HepG2 (cell line): ENCODE measurements at regions not wholly inside any gene's neighbourhood (a gene's known extent, or its start where the extent isn't known, plus 50 kb on each side); places are given as distances from the start of the nearest gene placed in this dataset.

Experiments
- ATAC-seq: fragments of 200-7000 bp; cut with Tn5 transposase; 3 replicates; pipeline ENCODE4 v1.9.1; 2020; ENCODE audit warnings: mild to moderate bottlenecking, moderate library complexity
- BruUV-seq: library from RNA; stranded (reverse); fragments of 400-500 nt; replicated peaks from 2 replicates; lab custom pipeline; 2021; lab: Mats Ljungman, UMichigan
- CTCF ChIA-PET: fragments of 300-600 bp; formaldehyde crosslinking; extraction: SDS; loops from one replicate; lab custom pipeline; 2021; ENCODE audit warnings: low total read pairs, inconsistent platforms, low intra/inter-chr PET ratio; lab: Yijun Ruan, JAX
- POLR2A ChIA-PET: fragments of 350-600 bp; sonication (Branson Sonifier 250); formaldehyde crosslinking; loops from one replicate; lab custom pipeline; 2020; ENCODE audit warnings: antibody characterized with exemption, inconsistent platforms; lab: Yijun Ruan, JAX
- DNase-seq: peaks from one replicate; pipeline ENCODE4 v3.0.0-alpha.2; 2015; ENCODE audit warnings: low spot score
- FAIRE-seq: peaks from 3 replicates; lab custom pipeline; 2011; peaks lifted over from hg19 to GRCh38; lab: Jason Lieb, UNC
- H2AFZ ChIP-seq: one replicate; pipeline ENCODE4 v1.6.1; 2011; ENCODE audit warnings: low read length, inconsistent platforms
- H3K27ac ChIP-seq: fragments of 300-600 bp; 3 replicates; pipeline ENCODE4 v1.8.0; 2011; ENCODE audit warnings: mixed run types, mild to moderate bottlenecking, mixed read lengths, low read length, inconsistent platforms; ENCODE audit not compliant: insufficient read depth; ENCODE audit errors: extremely low read length
- H3K27me3 ChIP-seq, 2 experiments: fragments of 200-600 bp in 1 of 2; 2 replicates in 1 of 2; 3 replicates in 1 of 2; pipeline versions ENCODE4 v1.6.0 to v1.8.0; 2011; ENCODE audit warnings: low read length in 2 of 2, mild to moderate bottlenecking in 2 of 2, moderate library complexity in 2 of 2, inconsistent platforms in 1 of 2; ENCODE audit not compliant: insufficient read depth in 2 of 2, control insufficient read depth in 1 of 2
- H3K36me3 ChIP-seq, 2 experiments: fragments of 200-600 bp in 1 of 2; replicated peaks in 1 of 2; 2 replicates in 1 of 2; 3 replicates in 1 of 2; pipeline versions ENCODE4 v1.5.1 to v1.8.0; 2011; ENCODE audit warnings: low read length in 2 of 2, inconsistent platforms in 1 of 2; ENCODE audit not compliant: insufficient read depth in 2 of 2, control insufficient read depth in 1 of 2
- H3K4me1 ChIP-seq: 2 replicates; pipeline ENCODE4 v1.5.1; 2012; ENCODE audit warnings: low read length, inconsistent platforms; ENCODE audit not compliant: insufficient read depth
- H3K4me2 ChIP-seq: 2 replicates; pipeline ENCODE4 v1.6.0; 2011; ENCODE audit warnings: low read depth, low read length, inconsistent platforms
- H3K4me3 ChIP-seq, 3 experiments: fragments of 200-600 bp in 1 of 3; sonication (generic), shearing (Covaris generic) in 1 of 3; replicated peaks in 1 of 3; 2 replicates each; pipeline ENCODE4 v1.5.1; 2011 to 2016; ENCODE audit warnings: low read length in 3 of 3, inconsistent platforms in 2 of 3, low read depth in 2 of 3, mild to moderate bottlenecking in 2 of 3, control low read depth in 1 of 3, mixed read lengths in 1 of 3; ENCODE audit not compliant: insufficient read depth in 1 of 3
- H3K79me2 ChIP-seq: one replicate; pipeline ENCODE4 v1.6.1; 2011; ENCODE audit warnings: low read length, inconsistent platforms; ENCODE audit not compliant: insufficient read depth
- H3K9ac ChIP-seq: 2 replicates; pipeline ENCODE4 v1.6.0; 2011; ENCODE audit warnings: mild to moderate bottlenecking, low read depth, low read length, inconsistent platforms; ENCODE audit not compliant: insufficient read depth
- H3K9me3 ChIP-seq: 2 replicates; pipeline ENCODE4 v1.5.1; 2012; ENCODE audit warnings: mild to moderate bottlenecking, low read length
- H4K20me1 ChIP-seq: 2 replicates; pipeline ENCODE4 v1.6.0; 2011; ENCODE audit warnings: inconsistent platforms, mild to moderate bottlenecking, low read length, moderate library complexity; ENCODE audit not compliant: insufficient read depth
- EED ChIP-seq: sonication (generic); formaldehyde crosslinking; IDR thresholded peaks from 2 replicates; pipeline ENCODE4 v1.5.0; 2020; ENCODE audit warnings: mild to moderate bottlenecking, missing genetic modification reagents
- MAF1 ChIP-seq: sonication (generic); formaldehyde crosslinking; IDR thresholded peaks from 2 replicates; pipeline ENCODE4 v1.5.0; 2020; ENCODE audit warnings: missing genetic modification reagents, borderline replicate concordance
- NFATC3 ChIP-seq: sonication (generic); formaldehyde crosslinking; IDR thresholded peaks from 2 replicates; pipeline ENCODE4 v1.5.1; 2020; ENCODE audit warnings: mild to moderate bottlenecking, missing genetic modification reagents
- PPARG ChIP-seq: conservative IDR thresholded peaks from 2 replicates; pipeline ENCODE4 v1.6.1; 2016; ENCODE audit warnings: missing biosample characterization, missing genetic modification reagents
- SMYD3 ChIP-seq: sonication (generic); formaldehyde crosslinking; IDR thresholded peaks from 2 replicates; pipeline ENCODE4 v1.8.1; 2023; ENCODE audit warnings: mild to moderate bottlenecking, missing genetic modification reagents
- ZNF263 ChIP-seq: sonication (generic); formaldehyde crosslinking; IDR thresholded peaks from 2 replicates; pipeline ENCODE4 v1.4.0; 2020; ENCODE audit warnings: missing genetic modification reagents
- ZNF546 ChIP-seq: sonication (generic); formaldehyde crosslinking; conservative IDR thresholded peaks from 2 replicates; pipeline ENCODE4 v1.8.1; 2023; ENCODE audit warnings: mild to moderate bottlenecking, missing genetic modification reagents
- ZNF605 ChIP-seq: sonication (generic); formaldehyde crosslinking; IDR thresholded peaks from 2 replicates; pipeline ENCODE4 v1.8.0; 2022; ENCODE audit warnings: mild to moderate bottlenecking, missing genetic modification reagents
- WGBS: methylation state at CpG from one replicate; pipeline ENCODE4 v1.1.6; 2017; ENCODE audit warnings: low lambda C conversion rate; 5-methylcytosine and 5-hydroxymethylcytosine counted together
- in situ Hi-C: cut with HindIII; loops from 2 replicates; pipeline ENCODE4 v1.10.0; 2017; ENCODE audit warnings: low pct_unique_long_range_greater_than_20kb; ENCODE audit not compliant: extremely low pct_ligation_motif_present
- intact Hi-C: fragments of 100-400 bp; cut with micrococcal nuclease; formaldehyde crosslinking; loops from one replicate; pipeline ENCODE4 v1.10.0; 2022; ENCODE audit not compliant: unreplicated experiment
- TF ChIP-seq, protein P1 (sequence below): sonication (generic); formaldehyde crosslinking; IDR thresholded peaks from 2 replicates; pipeline ENCODE4 v1.4.0; 2020; ENCODE audit warnings: missing genetic modification reagents, low read depth, mild to moderate bottlenecking, borderline replicate concordance
- TF ChIP-seq, protein P2 (sequence below): IDR thresholded peaks from 2 replicates; pipeline ENCODE4 v1.6.1; 2016; ENCODE audit warnings: missing biosample characterization, missing genetic modification reagents, low read depth
- TF ChIP-seq, protein P3 (sequence below): IDR thresholded peaks from 2 replicates; pipeline ENCODE4 v1.6.1; 2016; ENCODE audit warnings: control low read depth
- TF ChIP-seq, protein P4 (sequence below): sonication (generic); formaldehyde crosslinking; IDR thresholded peaks from 2 replicates; pipeline ENCODE4 v1.4.0; 2020; ENCODE audit warnings: missing genetic modification reagents
- TF ChIP-seq, protein P5 (sequence below): sonication (generic); formaldehyde crosslinking; IDR thresholded peaks from 2 replicates; pipeline ENCODE4 v1.5.1; 2020; ENCODE audit warnings: mild to moderate bottlenecking, missing genetic modification reagents, moderate library complexity
- TF ChIP-seq, protein P6 (sequence below): sonication (generic); formaldehyde crosslinking; IDR thresholded peaks from 2 replicates; pipeline ENCODE4 v1.4.0; 2020; ENCODE audit warnings: missing genetic modification reagents, borderline replicate concordance

DNA sequence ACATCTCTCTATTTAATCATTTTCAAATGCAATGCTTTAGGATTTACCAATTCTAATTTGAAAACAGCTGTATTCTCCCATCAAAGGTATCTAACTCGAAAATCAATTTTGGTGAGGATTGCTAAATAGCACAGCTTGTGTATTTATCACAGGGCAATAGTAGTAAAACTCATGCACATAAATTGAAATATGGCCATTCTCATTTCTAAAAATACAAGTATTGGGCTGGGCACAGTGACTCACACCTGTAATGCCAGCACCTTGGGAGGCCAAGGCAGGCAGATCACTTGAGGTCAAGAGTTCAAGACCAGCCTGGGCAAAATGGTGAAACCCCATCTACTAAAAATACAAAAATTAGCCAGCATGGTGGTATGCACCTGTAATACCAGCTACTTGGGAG lies 164.8 kb upstream of the RASA1 start:
- no peaks in the 10 kb centered on the region for H3K27me3 ChIP-seq
- 0% methylated on average over 1 of the region's 1 CpG for WGBS
- no peaks in the 10 kb centered on the region for H3K79me2 ChIP-seq
- H3K27ac ChIP-seq, result no peak overlapping the region
- ChIA-PET CTCF (no interaction called here), POLR2A (no interaction called here)
- DNase-seq, result no peak
- intact Hi-C loops (no loop called here), in situ Hi-C loops (no loop called here)
- FAIRE-seq, result no peak
- no peaks in the 10 kb centered on the region for H3K9me3 ChIP-seq
- no peak overlapping the region for H3K4me2 ChIP-seq
- H3K4me3 ChIP-seq, result no peak overlapping the region
- no peak for ATAC-seq
- H3K9ac ChIP-seq, result no peak overlapping the region
- H2AFZ ChIP-seq, result no peak overlapping the region
- no peaks in the 10 kb centered on the region for H3K36me3 ChIP-seq
- H3K4me1 ChIP-seq, result no peaks in the 10 kb centered on the region
- no peaks in the 10 kb centered on the region for H4K20me1 ChIP-seq
- no TSS peak for BruUV-seq
- no peak for TF ChIP-seq ZNF546 (CRISPR knock-in tag)
- TF ChIP-seq, protein P1, sequence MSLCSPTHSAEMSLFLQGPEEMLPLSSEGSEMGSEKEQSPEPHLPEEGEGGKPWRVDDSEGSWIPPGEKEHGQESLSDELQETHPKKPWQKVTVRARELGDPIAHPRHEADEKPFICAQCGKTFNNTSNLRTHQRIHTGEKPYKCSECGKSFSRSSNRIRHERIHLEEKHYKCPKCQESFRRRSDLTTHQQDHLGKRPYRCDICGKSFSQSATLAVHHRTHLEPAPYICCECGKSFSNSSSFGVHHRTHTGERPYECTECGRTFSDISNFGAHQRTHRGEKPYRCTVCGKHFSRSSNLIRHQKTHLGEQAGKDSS (CRISPR knock-in tag), result no peak
- TF ChIP-seq SMYD3 (CRISPR knock-in tag), result no peak
- TF ChIP-seq EED (CRISPR knock-in tag), result no peak
- TF ChIP-seq, protein P2, sequence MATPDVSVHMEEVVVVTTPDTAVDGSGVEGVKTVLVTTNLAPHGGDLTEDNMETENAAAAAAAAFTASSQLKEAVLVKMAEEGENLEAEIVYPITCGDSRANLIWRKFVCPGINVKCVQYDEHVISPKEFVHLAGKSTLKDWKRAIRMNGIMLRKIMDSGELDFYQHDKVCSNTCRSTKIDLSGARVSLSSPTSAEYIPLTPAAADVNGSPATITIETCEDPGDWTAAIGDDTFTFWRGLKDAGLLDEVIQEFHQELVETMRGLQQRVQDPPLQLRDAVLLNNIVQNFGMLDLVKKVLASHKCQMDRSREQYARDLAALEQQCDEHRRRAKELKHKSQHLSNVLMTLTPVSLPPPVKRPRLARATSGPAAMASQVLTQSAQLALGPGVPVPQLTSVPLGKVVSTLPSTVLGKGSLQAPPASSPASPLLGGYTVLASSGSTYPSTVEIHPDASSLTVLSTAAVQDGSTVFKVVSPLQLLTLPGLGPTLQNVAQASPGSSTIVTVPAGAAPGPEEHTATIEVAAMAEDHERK (CRISPR knock-in tag), result no peak
- TF ChIP-seq, protein P3, sequence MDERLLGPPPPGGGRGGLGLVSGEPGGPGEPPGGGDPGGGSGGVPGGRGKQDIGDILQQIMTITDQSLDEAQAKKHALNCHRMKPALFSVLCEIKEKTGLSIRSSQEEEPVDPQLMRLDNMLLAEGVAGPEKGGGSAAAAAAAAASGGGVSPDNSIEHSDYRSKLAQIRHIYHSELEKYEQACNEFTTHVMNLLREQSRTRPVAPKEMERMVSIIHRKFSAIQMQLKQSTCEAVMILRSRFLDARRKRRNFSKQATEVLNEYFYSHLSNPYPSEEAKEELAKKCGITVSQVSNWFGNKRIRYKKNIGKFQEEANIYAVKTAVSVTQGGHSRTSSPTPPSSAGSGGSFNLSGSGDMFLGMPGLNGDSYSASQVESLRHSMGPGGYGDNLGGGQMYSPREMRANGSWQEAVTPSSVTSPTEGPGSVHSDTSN (CRISPR knock-in tag), result no peak
- no peak for TF ChIP-seq PPARG (CRISPR knock-in tag)
- TF ChIP-seq, protein P4, sequence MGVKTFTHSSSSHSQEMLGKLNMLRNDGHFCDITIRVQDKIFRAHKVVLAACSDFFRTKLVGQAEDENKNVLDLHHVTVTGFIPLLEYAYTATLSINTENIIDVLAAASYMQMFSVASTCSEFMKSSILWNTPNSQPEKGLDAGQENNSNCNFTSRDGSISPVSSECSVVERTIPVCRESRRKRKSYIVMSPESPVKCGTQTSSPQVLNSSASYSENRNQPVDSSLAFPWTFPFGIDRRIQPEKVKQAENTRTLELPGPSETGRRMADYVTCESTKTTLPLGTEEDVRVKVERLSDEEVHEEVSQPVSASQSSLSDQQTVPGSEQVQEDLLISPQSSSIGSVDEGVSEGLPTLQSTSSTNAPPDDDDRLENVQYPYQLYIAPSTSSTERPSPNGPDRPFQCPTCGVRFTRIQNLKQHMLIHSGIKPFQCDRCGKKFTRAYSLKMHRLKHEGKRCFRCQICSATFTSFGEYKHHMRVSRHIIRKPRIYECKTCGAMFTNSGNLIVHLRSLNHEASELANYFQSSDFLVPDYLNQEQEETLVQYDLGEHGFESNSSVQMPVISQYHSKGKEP (CRISPR knock-in tag), result no peak
- TF ChIP-seq ZNF605 (CRISPR knock-in tag), result no peak
- TF ChIP-seq, protein P5, sequence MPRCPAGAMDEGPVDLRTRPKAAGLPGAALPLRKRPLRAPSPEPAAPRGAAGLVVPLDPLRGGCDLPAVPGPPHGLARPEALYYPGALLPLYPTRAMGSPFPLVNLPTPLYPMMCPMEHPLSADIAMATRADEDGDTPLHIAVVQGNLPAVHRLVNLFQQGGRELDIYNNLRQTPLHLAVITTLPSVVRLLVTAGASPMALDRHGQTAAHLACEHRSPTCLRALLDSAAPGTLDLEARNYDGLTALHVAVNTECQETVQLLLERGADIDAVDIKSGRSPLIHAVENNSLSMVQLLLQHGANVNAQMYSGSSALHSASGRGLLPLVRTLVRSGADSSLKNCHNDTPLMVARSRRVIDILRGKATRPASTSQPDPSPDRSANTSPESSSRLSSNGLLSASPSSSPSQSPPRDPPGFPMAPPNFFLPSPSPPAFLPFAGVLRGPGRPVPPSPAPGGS, result no peak
- no peak for TF ChIP-seq ZNF263 (CRISPR knock-in tag)
- no peak for TF ChIP-seq NFATC3 (CRISPR knock-in tag)
- no peak for TF ChIP-seq MAF1
- TF ChIP-seq, protein P6, sequence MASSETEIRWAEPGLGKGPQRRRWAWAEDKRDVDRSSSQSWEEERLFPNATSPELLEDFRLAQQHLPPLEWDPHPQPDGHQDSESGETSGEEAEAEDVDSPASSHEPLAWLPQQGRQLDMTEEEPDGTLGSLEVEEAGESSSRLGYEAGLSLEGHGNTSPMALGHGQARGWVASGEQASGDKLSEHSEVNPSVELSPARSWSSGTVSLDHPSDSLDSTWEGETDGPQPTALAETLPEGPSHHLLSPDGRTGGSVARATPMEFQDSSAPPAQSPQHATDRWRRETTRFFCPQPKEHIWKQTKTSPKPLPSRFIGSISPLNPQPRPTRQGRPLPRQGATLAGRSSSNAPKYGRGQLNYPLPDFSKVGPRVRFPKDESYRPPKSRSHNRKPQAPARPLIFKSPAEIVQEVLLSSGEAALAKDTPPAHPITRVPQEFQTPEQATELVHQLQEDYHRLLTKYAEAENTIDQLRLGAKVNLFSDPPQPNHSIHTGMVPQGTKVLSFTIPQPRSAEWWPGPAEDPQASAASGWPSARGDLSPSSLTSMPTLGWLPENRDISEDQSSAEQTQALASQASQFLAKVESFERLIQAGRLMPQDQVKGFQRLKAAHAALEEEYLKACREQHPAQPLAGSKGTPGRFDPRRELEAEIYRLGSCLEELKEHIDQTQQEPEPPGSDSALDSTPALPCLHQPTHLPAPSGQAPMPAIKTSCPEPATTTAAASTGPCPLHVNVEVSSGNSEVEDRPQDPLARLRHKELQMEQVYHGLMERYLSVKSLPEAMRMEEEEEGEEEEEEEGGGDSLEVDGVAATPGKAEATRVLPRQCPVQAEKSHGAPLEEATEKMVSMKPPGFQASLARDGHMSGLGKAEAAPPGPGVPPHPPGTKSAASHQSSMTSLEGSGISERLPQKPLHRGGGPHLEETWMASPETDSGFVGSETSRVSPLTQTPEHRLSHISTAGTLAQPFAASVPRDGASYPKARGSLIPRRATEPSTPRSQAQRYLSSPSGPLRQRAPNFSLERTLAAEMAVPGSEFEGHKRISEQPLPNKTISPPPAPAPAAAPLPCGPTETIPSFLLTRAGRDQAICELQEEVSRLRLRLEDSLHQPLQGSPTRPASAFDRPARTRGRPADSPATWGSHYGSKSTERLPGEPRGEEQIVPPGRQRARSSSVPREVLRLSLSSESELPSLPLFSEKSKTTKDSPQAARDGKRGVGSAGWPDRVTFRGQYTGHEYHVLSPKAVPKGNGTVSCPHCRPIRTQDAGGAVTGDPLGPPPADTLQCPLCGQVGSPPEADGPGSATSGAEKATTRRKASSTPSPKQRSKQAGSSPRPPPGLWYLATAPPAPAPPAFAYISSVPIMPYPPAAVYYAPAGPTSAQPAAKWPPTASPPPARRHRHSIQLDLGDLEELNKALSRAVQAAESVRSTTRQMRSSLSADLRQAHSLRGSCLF (CRISPR knock-in tag), result no peak
